NCI-H446 (cell line): ENCODE measurements at regions not wholly inside any gene's neighbourhood (a gene's known extent, or its start where the extent isn't known, plus 50 kb on each side); places are given as distances from the start of the nearest gene placed in this dataset.
"Not testable (repeated sequence)": the region's sequence is repeated elsewhere in the genome, so short reads cannot be mapped to it uniquely, and the experiment has no call there.

Experiments used
- DNase-seq, 2 experiments: peaks; one replicate each; lab custom pipeline; 2025; lab: John Stamatoyannopoulos, UW

DNA sequence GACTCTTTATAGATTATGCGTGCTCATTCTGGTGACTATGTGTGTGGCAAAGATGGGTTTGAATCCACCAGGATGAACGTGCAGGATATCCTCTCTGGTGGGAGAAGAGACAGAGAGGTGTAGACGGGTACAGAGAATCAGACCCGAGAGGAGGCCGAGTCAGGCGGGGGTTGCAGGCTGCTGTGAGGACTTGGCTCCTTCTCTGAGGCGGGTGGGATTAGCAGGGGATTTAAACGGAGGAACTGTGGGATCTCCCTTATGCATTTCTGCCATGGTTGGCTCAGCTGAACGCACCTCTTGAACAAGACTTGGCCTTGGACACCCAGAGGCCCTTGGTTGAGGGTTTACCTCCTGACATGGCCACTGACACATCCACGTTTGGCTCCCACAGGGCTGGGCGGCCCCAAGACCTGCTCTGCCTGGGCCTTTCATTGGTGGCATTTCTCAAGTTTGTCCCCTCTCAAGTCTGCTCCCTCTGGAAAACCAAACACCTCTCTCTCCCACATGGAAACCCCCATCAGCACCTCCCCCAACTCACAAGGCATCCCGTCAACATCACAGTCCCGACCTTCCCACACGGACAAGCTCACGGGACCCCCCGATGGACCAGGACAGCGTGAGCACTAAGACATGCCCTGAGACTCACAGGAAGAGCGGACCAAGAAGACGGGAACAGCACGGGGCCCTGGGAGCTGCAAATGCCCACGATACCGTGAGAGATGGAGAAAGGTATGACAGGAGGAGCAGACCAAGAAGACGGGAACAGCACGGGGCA lies 158.3 kb downstream of the RTP5 start:
- no peak for DNase-seq

DNA sequence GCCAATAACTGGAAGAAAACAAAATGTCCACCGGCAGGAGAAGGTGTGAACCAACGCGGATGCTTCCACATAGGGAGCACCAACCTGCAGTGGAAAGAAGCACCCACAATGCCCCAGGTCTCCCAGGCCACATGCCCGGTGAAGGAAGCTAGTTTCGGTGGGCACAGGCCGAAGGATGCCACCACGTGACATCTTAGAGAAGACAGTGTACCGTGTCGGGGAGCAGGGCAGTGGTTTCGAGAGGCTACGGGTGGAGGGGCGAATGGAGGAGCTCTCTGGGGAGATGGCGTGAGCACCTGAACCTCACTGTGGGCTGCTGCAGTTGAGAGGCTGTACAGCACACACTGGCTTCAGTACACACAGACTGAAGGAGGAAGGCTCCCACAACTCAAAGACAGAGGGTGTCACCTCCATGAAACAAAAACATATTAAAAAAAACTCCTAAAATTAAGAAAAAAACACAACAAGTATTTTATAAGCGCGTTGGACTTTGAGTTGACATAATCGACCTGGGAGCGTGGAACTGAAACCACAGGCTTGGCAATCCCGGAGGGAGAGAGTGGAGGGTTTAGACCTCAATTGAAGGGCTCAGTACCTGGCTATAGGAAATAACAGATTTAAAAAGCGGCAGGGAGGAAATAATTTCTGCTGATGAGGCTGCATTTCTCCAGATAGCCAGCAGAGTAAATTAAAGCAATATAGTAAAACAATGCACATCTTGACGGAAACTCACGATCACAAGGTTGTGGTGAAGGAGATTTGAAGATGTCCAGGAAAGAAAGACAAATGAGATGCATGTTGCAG lies 160.1 kb downstream of the RTP5 start:
- no peak for DNase-seq

GRCh38 chr2:242030226-242030575 lies 160.7 kb downstream of the RTP5 start:
- no peak for DNase-seq

DNA sequence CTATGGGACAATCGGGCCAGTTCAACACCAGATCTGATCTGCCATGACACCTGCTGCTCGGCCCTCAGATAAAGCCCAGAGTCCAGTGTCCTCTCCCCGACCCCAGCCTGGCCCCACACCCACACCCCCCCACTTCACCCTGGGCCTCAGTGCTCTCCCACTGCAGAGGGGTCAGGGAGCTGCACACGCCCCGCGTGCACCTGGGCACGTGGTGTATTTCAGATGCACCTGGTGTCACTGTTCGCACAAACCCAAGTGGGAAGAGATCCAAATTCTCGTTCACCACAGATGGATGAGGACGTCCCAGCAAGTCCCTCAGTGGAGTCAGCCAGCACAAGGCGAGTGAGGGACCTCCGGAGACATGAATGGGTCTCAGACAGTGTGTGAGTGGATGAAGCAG lies 161.3 kb downstream of the RTP5 start:
- DNase-seq: no peak

GRCh38 chr2:242031481-242032019 lies 162.0 kb downstream of the RTP5 start:
- DNase-seq: no peak

- DNase-seq: no peak
Measured at GRCh38 chr2:242032780-242033656, 163.5 kb downstream of the RTP5 start.

GRCh38 chr2:242034138-242034537 lies 164.6 kb downstream of the RTP5 start:
- no peak for DNase-seq

DNA sequence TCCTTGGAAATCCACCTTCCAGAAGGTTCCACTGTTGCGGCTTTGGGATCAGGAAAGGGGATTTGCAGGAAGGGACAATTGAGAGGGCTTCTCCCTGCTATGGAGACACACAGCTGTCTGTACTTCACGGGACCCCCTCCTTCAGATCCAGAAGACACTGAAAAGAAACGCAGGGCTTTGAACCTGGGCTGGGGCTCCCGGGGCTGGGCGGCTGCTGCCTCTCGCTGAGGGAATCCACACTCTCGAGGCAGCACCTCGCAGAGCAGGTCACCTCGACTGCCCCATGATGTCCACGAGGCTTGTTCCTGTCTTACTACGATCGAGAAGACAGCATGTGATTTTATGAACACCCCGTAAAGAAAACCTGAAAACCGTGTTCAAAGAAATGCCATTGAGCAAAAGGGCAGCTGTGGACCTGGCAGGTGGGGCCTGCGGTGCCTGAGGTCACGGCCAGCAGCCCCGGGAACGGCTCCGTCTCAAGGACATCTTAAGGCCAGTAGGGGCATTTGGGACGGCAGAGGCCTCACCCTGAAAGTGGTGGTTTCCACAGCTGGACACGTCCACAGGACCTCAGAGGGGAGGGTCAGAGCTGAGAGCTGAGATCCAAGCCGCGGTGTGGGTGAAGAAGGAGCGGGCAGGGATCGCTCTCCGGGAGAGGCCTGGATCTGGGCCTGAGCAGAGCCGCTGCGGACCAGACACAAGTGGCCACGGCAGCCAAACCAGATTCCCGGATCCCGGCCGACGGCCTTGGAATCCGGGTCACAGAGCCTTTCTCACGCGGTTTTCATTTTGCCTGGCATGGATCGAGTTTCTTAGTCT lies 165.7 kb downstream of the RTP5 start:
- DNase-seq: no peak

- DNase-seq: no peak
Measured at GRCh38 chr2:242035858-242036652, 166.5 kb downstream of the RTP5 start.

- no peak for DNase-seq
Measured at GRCh38 chr2:242036653-242036950, 167.1 kb downstream of the RTP5 start.

DNA sequence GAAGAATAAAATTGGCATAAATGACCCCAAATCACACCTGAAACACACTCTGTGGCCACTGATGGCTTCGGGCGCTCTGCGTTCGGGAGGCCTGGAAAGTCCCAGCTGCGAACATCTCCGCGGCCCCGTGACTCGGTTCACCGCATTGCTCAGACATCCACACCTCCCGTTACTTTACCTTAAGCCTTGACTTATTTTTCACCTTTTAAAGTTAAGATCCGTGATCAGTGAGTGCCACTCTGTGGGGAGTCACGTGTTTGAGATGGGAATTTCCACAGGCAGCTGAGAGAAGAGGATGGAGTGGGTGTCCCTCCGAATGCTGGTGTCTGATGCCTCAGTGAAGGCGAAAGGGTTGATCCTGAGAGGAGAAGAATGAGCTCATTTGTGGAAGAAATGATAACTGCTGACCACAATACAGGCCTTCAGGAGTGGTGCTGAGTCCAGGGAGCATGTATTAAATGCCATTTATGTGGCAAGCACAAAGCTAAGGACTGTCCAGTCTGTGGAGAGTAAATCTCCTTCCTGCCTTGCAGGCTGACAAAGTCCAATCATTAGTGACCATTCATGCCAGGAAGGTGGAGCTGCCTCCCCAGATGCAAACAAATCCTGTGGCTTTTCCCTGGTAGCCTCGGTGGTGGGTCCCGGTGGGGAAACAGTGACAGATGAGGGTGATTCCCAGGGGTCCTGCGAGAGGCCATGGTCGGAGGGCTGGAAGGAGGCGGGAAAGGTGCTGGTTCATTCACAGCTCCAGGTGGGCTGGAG lies 168.8 kb downstream of the RTP5 start:
- DNase-seq: no peak

DNA sequence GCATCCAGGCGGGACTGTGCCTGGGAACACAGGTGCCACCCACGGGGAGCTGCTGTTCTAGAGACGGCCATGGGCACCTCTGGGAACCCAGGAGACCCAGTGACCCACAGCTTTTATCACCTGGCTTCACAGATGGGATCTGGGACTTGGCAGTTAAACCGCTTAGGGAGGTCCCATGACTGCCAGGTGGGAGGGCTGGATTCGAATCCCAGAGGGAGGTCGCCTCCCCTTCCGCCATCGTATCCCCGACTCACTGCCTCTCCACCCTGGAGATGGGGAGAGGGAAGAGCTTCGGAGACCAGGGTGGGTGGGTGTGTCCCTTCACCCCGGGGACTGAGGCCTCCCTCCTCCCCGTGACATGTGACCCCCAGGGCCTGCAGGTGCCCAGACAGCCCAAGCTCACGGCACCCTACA lies 169.4 kb downstream of the RTP5 start:
- DNase-seq: no peak

GRCh38 chr2:242040303-242040655 lies 170.8 kb downstream of the RTP5 start:
- DNase-seq: no peak

DNA sequence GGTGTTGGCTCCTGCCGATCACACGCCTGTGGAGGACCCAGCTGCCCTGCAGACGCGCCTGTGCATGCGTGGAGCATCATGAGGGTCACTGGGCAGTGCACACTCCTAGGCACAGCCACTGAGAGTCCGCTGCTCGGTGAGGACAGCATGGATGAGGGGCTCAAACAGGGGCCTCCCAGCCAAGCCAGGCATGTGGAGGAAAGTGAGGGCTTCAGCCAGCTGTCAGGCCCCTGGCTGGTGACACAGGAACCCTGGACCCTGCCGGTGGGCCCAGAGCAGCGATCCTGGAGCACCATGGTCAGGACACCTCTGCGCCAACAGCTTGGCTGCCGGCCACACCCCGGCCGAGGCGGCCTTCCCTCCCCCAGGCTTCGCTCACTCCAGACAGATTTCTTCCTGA lies 171.2 kb downstream of the RTP5 start:
- DNase-seq: no peak

- DNase-seq: no peak
Measured at GRCh38 chr2:242041816-242042215, 172.3 kb downstream of the RTP5 start.

DNA sequence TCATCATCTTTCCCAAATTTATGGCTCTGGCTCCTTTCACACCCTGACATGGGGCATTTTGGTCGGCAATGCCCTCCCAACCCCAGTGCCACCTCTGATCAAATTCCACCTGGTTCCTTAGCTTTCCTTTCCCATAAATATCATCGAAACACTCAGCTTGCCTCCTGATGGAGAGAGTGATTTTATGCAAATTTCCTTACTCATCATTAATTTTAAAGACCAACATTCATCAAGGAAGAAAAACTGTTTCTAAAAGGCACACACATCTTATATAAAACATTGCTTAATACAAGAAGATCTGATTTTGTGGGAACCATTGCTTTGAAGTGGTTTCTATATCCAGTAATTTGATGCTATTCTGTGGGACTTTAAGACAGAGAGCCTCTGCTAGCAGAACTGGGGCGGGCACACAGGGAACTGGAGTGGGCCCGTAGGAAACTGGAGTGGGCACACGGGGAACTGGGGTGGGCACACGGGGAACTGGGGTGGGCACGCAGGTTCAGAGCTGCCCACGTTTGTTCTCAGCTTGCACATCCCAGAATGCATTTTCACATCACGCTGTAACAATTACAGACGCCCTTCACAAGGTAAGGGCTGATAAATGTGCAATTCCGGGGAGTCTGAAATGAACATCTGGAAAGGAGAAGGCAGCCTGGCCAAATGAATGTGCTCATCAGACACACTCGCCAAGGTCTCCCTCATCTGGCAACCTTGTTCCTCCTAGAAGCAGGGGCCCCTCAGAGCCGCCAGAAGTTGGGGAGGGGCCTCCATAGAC lies 174.2 kb downstream of the RTP5 start:
- no peak for DNase-seq

- DNase-seq: no peak
Measured at GRCh38 chr2:242044313-242044590, 174.7 kb downstream of the RTP5 start.

DNA sequence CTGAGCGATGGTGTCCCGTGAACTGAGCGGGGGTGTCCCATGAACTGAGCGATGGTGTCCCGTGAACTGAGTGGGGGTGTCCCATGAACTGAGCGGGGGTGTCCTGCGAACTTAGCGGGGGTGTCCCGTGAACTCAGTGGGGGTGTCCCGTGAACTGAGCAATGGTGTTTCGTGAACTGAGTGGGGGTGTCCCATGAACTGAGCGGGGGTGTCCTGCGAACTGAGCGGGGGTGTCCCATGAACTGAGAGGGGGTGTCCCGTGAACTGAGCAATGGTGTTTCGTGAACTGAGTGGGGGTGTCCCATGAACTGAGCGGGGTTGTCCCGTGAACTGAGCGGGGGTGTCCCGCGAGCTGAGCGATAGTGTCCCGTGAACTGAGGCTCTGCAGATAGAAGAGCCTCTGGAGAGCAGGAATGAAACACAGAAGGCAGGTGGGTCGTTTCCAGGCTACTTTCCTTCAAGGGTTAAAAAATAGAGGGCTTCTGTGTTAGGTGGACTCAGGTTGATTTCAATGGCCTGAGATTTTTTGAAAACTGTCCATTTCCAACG lies 176.1 kb downstream of the RTP5 start:
- DNase-seq: not testable (repeated sequence)

DNA sequence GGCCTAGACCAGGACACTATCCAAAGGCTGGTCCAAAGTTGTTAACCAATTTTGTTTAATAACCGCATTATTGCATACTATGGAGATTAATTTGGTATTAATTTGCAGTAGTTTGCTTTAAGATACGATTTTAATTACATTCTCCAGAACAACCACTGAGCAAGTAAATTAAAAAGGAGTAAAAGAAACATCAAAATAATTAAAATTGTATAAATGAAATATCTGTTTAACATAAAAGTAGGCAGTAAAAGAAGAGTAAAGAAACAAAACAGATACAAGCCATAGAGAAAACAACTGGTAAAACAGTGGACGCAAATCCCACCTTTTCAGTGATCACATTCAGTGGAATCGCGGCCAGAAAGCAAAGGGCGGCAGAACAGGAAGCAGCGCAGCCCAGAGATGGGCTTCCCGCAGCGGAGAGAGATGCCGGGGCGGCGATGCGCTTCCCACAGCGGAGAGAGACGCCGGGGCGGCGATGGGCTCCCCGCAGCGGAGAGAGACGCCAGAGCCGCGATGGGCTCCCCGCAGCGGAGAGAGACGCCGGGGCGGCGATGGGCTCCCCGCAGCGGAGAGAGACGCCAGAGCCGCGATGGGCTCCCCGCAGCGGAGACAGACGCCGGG lies 176.8 kb downstream of the RTP5 start:
- DNase-seq: no peak
